H1 (cell line): ENCODE measurements at regions not wholly inside any gene's neighbourhood (a gene's known extent, or its start where the extent isn't known, plus 50 kb on each side); places are given as distances from the start of the nearest gene placed in this dataset.

Experiments used
- BCL11A ChIP-seq, 2 experiments: IDR thresholded peaks; one replicate each; pipeline ENCODE4 v1.6.1; 2011; ENCODE audit warnings: low read depth in 2 of 2, low read length in 2 of 2, mild to moderate bottlenecking in 2 of 2
- CBX8 ChIP-seq: fragments of 300-800, 300-1000 bp; sonication (generic); IDR thresholded peaks from 2 replicates; pipeline ENCODE4 v1.7.1; 2016; ENCODE audit warnings: low read depth, low read length, borderline replicate concordance
- CEBPB ChIP-seq: IDR thresholded peaks from 2 replicates; pipeline ENCODE4 v1.6.1; 2012; ENCODE audit warnings: low read depth, low read length
- CTBP2 ChIP-seq: IDR thresholded peaks from 2 replicates; pipeline ENCODE4 v1.7.0; 2011; ENCODE audit warnings: borderline replicate concordance, mild to moderate bottlenecking, moderate library complexity, mixed read lengths, low read length; ENCODE audit not compliant: insufficient read depth, insufficient read length
- CTCF ChIP-seq, 3 experiments: IDR thresholded peaks; 1 replicate in 2 of 3; 2 replicates in 1 of 3; pipeline versions ENCODE4 v1.5.1 to v1.6.1; 2011; ENCODE audit warnings: low read length in 3 of 3, mild to moderate bottlenecking in 3 of 3, inconsistent platforms in 2 of 3, low read depth in 1 of 3, moderate library complexity in 1 of 3; ENCODE audit not compliant: insufficient read depth in 1 of 3; ENCODE audit errors: control extremely low read depth in 1 of 3
- EP300 ChIP-seq, 2 experiments: IDR thresholded peaks; 1 replicate in 1 of 2; 2 replicates in 1 of 2; pipeline ENCODE4 v1.6.1; 2011 to 2012; ENCODE audit warnings: low read depth in 2 of 2, low read length in 2 of 2, mild to moderate bottlenecking in 2 of 2, borderline replicate concordance in 1 of 2, inconsistent platforms in 1 of 2, moderate library complexity in 1 of 2
- SIN3A ChIP-seq, 2 experiments: IDR thresholded peaks in 1 of 2; conservative IDR thresholded peaks in 1 of 2; 2 replicates each; pipeline ENCODE4 v1.6.1; 2011 to 2012; ENCODE audit warnings: low read length in 2 of 2, improper control_type of control experiment in 1 of 2, low read depth in 1 of 2, mild to moderate bottlenecking in 1 of 2
- SRF ChIP-seq: IDR thresholded peaks from 2 replicates; pipeline ENCODE4 v1.6.1; 2011; ENCODE audit warnings: mild to moderate bottlenecking, low read depth, low read length, moderate library complexity

- TF ChIP-seq CTCF (IDR thresholded peaks at IDR 0.05; ENCODE audit: control extremely low read depth in 1 of 3, insufficient read depth in 1 of 3, low read depth in 1 of 3, low read length in 3 of 3), result no peak
- TF ChIP-seq CEBPB, result no peak
- TF ChIP-seq SRF, result no peak
- TF ChIP-seq CBX8, result no peak
- TF ChIP-seq SIN3A (conservative IDR thresholded peaks at IDR 0.05 in 1 of 2, IDR thresholded peaks at IDR 0.05 in 1 of 2; ENCODE audit: low read depth in 1 of 2, low read length in 2 of 2), result no peak
- TF ChIP-seq BCL11A (IDR thresholded peaks at IDR 0.05; ENCODE audit: low read depth in 2 of 2, low read length in 2 of 2), result no peak
- TF ChIP-seq CTBP2, result no peak
- TF ChIP-seq EP300 (IDR thresholded peaks at IDR 0.05; ENCODE audit: borderline replicate concordance in 1 of 2, low read depth in 2 of 2, low read length in 2 of 2), result no peak
Observed at GRCh38 chr3:6260551-6261191, 600.2 kb upstream of the GRM7 start (continued).
